AG10803 (cell line): ENCODE measurements at regions not wholly inside any gene's neighbourhood (a gene's known extent, or its start where the extent isn't known, plus 50 kb on each side); places are given as distances from the start of the nearest gene placed in this dataset.
"Not testable (repeated sequence)": the region's sequence is repeated elsewhere in the genome, so short reads cannot be mapped to it uniquely, and the experiment has no call there.

ENCODE experiments used
- DNase-seq: peaks from one replicate; pipeline ENCODE4 v3.0.0; 2010; ENCODE audit warnings: low read depth
- H3K4me3 ChIP-seq: 2 replicates; pipeline ENCODE4 v1.5.1; 2011; ENCODE audit warnings: mild to moderate bottlenecking, low read length, control low read depth

DNA sequence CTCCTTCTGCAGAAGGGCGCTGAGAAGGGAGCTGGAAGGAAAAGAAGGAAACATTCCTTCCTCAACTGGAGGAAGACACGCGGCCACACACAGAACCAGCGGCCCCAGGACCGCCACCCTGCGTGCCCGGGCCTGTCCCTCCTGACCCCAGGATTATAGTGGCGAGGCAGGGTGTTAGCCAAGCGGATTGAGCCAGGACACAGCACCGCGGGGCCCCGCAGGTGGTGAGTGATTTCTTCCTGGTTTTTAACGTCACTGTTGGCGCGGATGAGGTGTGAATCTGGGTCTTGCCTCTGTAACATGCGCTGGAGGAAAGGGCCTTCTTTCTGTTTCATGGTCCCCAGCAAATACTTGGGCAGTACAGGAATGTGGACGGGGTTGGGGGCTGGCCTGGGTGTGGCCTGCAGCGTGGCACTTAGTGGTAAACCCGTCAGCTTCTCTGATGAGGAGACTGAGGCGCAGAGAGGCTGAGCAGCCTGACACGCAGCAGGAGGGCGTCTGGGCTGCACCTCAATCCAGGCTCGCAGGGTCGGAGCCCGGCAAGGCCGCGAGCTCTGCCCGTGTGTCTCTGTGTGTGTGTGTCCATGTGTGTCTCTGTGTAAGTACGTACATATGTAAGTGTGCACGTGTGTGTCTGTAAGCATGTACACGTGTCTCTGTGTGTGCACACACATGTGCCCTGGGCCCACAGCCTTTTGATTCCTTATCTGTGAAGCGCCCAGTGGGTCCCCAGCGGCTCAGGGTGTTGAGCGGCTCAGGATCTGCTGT, 158.4 kb upstream of the ZNF469 start:
- DNase-seq, H3K4me3 ChIP-seq: not testable (repeated sequence)

DNA sequence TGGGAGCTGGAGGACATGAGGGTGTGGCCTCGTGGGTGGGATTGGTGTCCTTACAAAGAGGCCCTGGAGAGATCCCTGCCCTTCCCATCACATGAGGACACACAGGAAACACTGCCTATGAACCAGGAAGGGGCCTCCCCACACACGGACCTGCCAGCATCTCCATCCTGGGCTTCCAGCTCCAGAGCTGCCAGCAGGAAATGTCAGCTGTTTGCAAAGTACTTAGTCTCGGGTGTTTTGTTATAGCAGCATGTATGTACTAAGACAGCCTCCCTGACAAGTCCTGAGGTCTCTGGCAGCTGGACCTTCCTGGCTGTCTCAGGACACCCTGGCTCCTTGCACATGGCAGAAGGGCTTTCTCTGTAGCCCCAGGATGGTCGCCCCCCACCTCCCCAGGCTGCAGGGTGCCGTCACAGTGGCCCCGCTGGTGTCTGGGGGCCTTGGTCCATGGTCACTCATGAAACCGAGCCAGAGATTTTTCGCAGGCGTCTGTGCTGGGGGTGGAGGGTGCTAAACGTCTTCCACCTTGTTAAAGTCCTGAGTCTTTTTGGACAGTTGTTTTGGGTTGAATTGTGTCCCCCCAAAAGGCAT, 157.0 kb upstream of the ZNF469 start:
- not testable (repeated sequence) for H3K4me3 ChIP-seq, DNase-seq

DNA sequence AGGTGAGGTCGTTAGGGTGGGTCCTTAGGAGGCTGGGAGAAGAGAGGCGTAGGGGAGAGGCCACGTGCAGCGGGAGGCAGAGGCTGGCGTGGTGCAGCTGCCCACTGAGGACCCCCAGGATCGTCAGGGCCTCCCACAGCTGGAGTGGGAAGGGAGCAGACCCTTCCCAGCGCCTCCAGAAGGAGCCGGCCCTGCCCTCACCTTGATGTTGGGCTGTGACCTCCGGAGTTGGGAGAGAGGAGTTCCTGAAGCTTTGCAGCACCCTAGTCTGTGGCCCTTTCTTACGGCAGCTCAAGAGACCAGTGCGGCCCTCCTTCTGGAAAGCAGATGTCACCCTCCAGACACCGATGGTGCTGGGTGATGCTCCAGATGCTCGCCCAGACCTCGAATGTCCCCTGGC, 156.5 kb upstream of the ZNF469 start:
- H3K4me3 ChIP-seq, DNase-seq: not testable (repeated sequence)

DNA sequence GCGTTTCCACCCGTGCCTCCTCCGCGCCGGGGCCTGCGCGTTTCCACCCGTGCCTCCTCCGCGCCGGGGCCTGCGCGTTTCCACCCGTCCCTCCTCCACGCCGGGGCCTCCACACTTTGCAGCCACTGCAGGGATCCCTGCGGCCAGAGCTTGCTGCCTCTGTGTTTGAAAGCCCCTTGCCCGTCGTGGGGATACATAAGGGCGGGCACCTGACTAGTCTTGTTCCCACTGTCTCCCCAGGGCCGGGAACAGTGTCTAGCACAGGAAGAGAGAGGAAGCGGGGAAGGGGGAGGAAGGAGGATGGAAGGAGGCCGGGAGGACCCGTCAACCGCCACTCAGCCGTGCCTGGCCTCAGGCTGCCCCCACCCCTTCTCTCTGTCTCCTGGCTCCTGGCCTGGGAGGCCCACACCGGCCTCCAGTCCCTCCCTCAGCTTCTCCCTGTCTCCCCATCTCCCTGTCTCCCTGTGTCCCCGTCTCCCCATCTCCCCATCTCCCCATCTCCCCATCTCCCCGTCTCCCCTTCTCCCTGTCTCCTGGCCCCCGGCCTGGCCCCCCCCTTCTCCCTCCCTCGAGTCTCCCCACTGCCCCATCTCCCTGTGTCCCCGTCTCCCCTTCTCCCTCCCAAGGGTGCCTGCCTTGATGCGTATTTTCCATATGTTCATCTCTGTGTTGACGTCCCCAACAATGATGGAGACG, 155.6 kb upstream of the ZNF469 start:
- H3K4me3 ChIP-seq, DNase-seq: not testable (repeated sequence)

DNA sequence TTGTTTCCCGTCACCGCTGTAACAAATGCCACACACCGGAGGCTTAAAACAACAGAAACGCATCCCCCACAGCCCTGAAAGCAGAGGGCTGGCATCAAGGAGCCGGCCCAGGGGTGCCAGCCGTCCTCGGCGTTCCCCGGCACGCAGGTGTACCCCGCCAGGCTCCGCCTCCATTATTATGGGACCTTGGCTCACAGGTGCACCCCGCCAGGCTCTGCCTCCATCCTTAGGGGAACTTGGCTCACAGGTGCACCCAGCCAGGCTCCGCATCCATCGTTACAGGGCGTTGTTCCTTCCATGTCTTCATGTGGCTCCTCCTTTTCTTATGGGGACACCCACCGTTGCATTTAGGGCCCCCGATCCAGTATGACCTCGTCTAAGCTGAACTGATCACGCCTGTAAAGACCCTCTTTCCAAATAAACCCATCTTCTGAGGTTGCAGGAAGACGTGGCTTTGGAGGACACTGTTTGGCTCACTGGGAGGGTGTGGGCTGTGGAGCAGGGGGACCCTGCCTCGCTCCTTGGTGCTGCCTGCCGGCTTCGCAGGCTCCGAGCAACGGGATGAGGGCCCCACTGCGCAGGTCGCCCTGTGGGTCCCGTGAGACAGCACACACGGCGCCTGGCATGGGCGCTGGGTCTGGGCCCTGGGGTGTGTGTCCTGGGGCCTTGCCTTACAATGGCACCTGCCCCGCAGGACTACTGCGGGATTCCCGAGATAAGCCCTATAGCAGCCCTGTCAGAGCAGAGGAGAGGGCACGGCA, 154.9 kb upstream of the ZNF469 start:
- H3K4me3 ChIP-seq, DNase-seq: not testable (repeated sequence)

DNA sequence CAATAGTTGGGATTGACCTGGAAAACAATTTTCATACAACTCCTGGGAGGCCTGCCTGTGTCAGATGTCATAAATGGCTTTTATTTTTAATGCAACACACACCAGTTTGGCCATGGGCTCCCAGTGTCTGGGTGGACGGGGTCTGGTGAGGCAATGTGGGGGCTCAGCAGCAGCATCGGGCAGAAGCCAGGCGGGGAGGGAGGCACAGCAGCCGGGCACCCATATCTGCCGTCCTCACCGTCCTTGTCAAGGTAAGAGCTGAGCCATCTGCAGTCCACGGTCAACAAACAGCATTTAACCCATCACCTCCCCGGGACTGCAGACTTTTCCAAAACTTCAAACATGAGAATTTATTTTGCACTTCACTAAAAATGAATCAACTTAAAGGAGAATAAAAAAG, 154.0 kb upstream of the ZNF469 start:
- not testable (repeated sequence) for DNase-seq, H3K4me3 ChIP-seq

DNA sequence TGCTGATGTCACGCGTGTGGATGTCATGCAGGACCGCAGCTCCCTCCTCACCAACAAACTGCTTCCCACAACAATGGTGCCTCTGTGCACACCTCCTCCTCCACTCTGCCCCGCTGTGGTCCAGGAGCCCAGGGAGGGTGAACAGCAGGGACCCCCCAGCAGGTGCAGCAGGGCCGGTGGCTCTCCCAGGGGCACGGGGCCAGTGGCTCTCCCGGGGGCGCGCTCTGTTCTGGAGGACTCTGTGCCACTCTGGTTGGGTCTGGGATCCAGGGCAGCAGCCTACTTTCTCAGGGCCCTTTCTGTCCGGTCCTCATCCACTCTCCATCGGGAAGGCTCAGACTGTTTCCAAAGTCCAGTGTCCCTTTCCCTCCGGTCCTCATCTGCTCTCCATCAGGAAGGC, 153.0 kb upstream of the ZNF469 start:
- H3K4me3 ChIP-seq: not testable (repeated sequence)

DNA sequence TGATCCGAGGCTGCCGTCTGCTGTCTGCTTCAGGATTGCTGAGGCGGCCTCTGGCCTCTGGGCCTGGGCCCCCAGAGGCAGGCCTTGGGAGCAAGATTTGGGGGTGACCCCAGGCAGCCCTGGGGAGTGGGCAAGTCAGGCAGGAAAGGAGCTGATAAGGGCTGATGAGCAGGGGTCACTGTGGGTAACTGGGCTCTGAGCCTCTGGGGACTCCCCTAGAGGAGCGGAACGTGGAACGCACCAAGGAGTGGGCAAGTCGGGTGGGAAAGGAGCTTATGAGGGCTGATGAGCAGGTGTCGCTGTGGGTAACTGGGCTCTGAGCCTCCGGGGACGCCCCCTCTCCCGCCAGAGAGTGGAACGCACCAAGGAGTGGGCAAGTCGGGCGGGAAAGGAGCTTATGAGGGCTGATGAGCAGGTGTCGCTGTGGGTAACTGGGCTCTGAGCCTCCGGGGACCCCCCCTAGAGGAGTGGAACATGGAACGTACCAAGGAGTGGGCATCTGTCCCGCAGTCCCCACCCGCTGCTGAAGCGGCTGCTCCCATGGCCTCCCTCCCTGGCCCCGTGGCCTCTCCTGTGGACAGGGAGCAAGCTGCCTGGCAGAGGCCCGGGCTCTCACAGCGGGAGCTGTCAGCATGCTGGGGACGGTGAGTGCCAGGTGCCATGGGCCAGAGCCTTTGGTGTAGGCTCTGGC, 152.3 kb upstream of the ZNF469 start:
- H3K4me3 ChIP-seq, DNase-seq: not testable (repeated sequence)

More for the DNA sequence above, 153.0 kb upstream of the ZNF469 start:
- DNase-seq: not testable (repeated sequence)

DNA sequence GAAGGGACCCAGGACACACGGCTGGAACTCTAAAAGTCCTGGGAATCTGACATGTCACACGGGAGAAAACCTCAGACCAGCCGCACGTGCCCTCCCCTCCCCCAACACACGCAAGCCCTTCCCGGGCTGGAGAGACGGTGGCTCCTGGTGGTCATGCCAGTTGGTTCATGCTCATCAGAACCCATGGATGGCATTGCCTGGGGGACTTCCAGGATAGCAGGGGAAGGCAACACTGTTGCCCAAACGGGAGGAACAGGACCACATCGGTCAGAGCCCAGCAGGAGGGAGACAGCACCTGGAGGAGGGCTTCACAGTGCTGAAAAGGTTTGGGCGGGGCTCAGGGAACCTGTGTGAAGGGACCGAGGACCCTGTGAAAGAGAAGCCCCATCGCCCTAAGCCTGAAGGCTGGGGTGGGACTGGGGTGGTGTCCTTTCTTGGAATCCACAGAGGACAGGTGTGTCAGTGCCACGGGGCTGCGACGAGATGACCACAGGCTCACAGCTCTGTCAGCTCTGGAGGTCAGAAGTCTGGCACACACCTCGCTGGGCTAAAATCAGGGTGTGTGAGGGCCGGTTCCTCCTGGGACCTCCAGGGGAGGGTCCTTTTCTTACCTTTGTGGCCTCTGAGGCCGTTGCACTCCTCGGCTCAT, 151.7 kb upstream of the ZNF469 start:
- H3K4me3 ChIP-seq, DNase-seq: not testable (repeated sequence)

DNA sequence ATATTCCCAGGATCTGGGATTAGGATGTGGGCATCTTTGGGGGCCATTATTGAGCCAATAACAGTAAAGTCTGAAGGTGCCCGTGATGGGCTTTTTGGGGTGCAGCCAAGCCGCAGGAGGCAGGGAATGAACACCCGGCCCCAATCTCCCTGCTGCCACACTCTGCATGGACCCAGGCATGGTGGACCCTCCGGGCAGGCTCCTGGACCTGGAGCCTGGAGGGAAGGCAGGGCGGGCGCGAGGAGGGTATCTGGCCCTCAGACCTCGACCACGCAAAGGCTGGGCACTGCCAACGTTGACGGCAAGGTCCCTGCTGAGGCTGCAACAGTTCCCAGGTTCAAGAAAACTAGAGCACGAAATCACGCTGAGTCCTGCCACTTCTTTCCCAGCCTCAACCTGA, 150.9 kb upstream of the ZNF469 start:
- H3K4me3 ChIP-seq, DNase-seq: not testable (repeated sequence)

DNA sequence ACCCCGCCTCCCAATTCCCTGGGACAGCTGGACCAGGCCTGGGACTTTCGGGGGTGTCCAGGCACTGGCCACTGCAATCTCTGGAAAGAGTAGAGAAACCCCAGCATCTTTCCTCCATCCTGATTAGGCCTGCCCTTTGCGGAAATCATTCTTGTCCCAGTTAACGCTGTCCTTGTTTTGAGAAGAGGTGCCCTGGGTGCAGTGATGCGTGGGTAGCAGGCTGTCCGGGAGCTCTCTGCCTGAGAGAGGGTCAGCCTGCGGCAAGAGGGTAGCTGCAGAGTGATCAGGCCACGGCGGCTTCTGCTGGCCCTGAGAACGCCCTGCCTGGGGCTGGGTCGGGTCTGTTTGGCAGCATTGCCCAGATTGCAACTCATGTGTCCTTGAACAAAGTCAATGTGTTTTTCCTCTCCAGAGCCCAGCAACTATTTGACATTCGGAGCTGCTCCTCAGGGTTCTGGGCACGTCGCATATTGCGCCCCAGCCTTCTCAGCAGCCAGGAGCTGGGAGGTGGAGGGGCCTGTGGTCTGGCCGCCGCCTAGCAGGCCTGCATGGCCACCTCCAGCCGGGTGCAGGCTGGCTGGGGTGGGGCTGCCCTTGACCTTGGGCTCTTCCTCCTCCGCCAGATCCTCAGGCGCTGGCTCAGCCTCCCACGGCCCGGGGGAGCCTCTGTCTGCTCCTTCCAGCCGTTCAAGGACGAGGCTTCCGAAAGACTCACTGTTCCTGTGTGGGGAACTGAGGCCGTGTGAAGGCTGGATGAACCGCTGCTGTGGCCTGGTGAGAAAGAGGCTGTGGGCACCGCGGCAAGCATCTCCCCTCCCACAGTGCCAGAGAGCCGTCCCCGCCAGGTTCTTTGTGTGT, 150.1 kb upstream of the ZNF469 start:
- not testable (repeated sequence) for DNase-seq, H3K4me3 ChIP-seq

DNA sequence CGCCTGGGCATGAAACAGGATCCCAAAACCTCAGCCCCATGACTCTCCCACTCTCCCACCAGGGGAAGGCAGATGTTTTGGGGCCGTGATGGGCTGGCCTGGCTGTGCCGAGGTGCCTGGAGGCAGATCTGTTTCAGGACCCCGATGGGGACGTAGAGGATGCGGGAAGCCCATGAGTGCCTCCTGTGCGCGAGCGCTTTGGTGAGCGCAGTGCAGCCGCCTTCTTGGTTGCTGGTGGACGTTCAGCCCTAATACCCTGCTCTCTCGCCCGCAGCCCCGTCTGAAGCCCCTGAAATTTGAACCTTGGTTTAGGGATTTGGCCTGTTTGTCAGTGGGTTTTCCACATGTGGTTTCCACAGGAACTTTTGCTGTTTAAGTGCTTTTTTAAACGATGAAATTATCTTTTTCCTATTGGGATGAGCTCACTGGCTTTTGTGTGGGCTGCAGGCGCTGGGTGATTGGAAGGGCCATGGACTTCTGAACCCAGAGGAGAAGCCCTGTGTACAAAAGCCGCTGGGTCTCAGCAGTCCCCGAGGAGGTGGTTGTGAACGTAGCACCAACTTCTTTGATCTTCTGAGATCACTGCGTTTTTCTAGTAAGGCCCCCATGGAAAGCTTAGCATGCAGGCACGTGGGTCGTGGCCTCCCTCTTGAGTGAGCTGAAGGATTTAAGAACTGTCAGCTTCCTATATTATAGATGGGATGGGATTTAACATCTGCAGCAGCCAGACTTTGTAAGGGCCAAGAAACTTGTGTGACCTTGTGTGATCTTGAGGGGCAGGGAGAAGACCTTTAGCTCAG, 148.9 kb upstream of the ZNF469 start:
- DNase-seq, H3K4me3 ChIP-seq: not testable (repeated sequence)

DNA sequence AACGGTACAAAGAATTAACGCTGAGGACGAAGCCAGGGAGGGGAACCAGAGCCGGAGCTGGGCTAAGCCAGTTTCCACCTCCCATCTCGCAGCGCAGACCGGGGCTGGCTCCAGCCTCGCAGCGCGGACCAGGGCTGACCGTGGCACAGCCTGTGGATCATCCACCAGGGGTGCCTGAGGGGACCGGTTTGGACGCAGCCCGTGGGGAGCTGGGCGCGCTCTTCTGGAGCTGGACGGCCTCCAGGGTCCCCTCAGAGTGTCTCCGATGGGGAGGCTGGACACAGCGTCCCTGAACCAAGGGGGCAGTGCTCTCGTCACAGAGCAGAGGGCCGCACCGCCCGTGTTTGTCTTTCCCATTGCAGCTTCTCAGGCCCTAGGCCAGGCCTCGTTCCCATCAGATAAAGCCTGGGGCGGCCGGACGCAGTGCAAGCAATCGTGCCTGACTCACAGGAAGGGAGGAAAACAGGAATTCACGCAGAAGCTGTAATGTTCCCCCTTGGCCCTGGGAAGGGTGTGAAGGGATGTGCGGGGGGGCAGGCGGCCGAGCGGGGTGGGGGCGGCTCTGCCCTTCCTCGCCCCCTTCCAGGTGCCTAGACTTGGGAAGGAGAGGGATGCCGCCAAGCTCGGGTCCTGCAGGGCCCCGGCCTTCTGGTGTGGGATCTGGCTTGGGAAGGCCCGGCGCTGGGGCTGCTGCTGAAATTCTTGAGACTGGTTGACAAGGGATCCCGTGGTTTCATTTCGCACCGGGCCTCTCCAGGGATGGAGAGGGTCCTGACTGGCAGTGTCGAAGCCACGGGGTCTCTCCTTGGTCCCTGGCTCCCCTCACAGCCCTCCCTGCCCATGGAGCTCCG, 148.1 kb upstream of the ZNF469 start:
- H3K4me3 ChIP-seq, DNase-seq: not testable (repeated sequence)

DNA sequence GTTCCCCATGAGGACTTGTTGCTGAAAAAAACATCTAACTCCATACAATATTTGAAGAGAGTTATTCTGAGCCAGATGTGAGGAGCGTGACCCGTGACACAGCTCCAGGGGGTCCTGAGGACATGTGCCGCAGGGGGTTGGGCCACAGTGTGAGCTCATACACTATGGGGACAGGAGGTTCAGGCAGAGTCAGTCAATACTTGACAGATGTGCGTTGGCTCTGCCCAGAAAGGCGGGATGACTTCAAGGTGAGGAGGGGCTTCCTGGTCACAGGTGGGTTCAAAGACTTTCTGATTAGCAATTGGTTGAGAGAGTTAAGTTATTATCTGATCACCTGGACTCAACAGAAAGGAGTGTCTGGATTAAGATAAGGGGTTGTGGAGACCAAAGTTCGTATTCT, 147.1 kb upstream of the ZNF469 start:
- not testable (repeated sequence) for DNase-seq

DNA sequence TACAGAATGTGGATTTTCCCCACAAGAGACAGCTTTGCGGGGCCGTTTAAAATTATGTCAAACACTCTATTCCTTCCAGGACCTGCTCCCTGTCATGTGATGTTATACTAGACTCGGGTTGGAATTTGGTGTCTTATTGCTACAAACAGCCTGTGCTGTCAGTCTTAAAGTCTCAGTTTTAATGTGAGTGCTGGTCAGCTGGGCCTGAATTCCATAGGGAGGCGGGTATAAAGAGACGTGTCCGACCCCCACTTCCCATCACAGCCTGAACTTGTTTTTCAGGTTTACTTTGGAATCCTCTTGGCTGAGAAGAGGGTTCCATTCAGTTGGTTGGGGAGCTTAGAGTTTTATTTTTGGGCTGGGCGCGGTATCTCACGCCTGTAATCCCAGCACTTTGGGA, 146.5 kb upstream of the ZNF469 start:
- H3K4me3 ChIP-seq, DNase-seq: not testable (repeated sequence)

More for the DNA sequence above, 147.1 kb upstream of the ZNF469 start:
- not testable (repeated sequence) for H3K4me3 ChIP-seq

DNA sequence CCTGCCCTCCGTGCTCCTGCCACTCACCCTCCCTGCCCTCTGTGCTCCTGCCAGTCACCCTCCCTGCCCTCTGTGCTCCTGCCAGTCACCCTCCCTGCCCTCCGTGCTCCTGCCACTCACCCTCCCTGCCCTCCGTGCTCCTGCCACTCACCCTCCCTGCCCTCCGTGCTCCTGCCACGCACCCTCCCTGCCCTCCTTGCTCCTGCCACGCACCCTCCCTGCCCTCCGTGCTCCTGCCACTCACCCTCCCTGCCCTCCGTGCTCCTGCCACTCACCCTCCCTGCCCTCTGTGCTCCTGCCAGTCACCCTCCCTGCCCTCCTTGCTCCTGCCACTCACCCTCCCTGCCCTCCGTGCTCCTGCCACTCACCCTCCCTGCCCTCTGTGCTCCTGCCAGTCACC, 145.4 kb upstream of the ZNF469 start:
- not testable (repeated sequence) for DNase-seq, H3K4me3 ChIP-seq
